Endothelial cell of umbilical vein (primary cell): ENCODE measurements at regions not wholly inside any gene's neighbourhood (a gene's known extent, or its start where the extent isn't known, plus 50 kb on each side); places are given as distances from the start of the nearest gene placed in this dataset.

Experiments used
- BruUV-seq: library from RNA; stranded (reverse); fragments of 400-500 nt; replicated peaks from 2 replicates; lab custom pipeline; 2021; lab: Mats Ljungman, UMichigan
- CTCF ChIA-PET: fragments of 300-600, 350-600 bp; sonication (Branson Sonifier 250); formaldehyde crosslinking; loops from one replicate; lab custom pipeline; 2021; ENCODE audit warnings: antibody characterized with exemption, inconsistent platforms; lab: Charles Lee
- POLR2A ChIA-PET: fragments of 300-600, 350-600 bp; sonication (Branson Sonifier 250); formaldehyde crosslinking; loops from one replicate; lab custom pipeline; 2021; ENCODE audit warnings: antibody characterized with exemption, inconsistent platforms; lab: Charles Lee
- DNase-seq: peaks from one replicate; pipeline ENCODE4 v3.0.0-alpha.2; 2011; ENCODE audit warnings: low read depth, low spot score
- FAIRE-seq: peaks from 2 replicates; lab custom pipeline; 2011; peaks lifted over from hg19 to GRCh38; lab: Jason Lieb, UNC
- H2AFZ ChIP-seq: 2 replicates; pipeline ENCODE4 v1.6.0; 2012; ENCODE audit warnings: low read depth, low read length, control low read depth, inconsistent platforms
- H3K27ac ChIP-seq: 2 replicates; pipeline ENCODE4 v1.5.1; 2011; ENCODE audit warnings: low read depth, mild to moderate bottlenecking, control low read depth, low read length, moderate library complexity; ENCODE audit not compliant: insufficient read depth
- H3K27me3 ChIP-seq, 2 experiments: 2 replicates each; pipeline versions ENCODE4 v1.6.0 to v1.6.1; 2011; ENCODE audit warnings: low read length in 2 of 2, mixed read lengths in 1 of 2; ENCODE audit not compliant: control insufficient read depth in 2 of 2, insufficient read depth in 2 of 2
- H3K36me3 ChIP-seq, 2 experiments: 2 replicates in 1 of 2; 3 replicates in 1 of 2; pipeline ENCODE4 v1.5.1; 2011; ENCODE audit warnings: low read length in 2 of 2, mild to moderate bottlenecking in 1 of 2, moderate library complexity in 1 of 2; ENCODE audit not compliant: control insufficient read depth in 2 of 2, insufficient read depth in 2 of 2; ENCODE audit errors: extremely low read depth in 1 of 2
- H3K4me1 ChIP-seq: 3 replicates; pipeline ENCODE4 v1.5.1; 2011; ENCODE audit warnings: mild to moderate bottlenecking, low read length; ENCODE audit not compliant: control insufficient read depth, insufficient read depth; ENCODE audit errors: extremely low read depth
- H3K4me2 ChIP-seq: 2 replicates; pipeline ENCODE4 v1.6.1; 2011; ENCODE audit warnings: low read length, control low read depth, mixed read lengths; ENCODE audit not compliant: insufficient read depth
- H3K4me3 ChIP-seq, 3 experiments: fragments of 200-600 bp in 1 of 3; sonication (generic), shearing (Covaris generic) in 1 of 3; replicated peaks in 1 of 3; 2 replicates each; pipeline ENCODE4 v1.5.1; 2011 to 2016; ENCODE audit warnings: control low read depth in 3 of 3, low read length in 3 of 3, mild to moderate bottlenecking in 2 of 3, inconsistent platforms in 1 of 3, low read depth in 1 of 3, moderate library complexity in 1 of 3; ENCODE audit not compliant: insufficient read depth in 1 of 3
- H3K79me2 ChIP-seq: 2 replicates; pipeline ENCODE4 v1.6.0; 2012; ENCODE audit warnings: low read length, inconsistent platforms; ENCODE audit not compliant: control insufficient read depth, insufficient read depth
- H3K9ac ChIP-seq: replicated peaks from 2 replicates; pipeline ENCODE3; 2011; ENCODE audit warnings: low read length, control low read depth; ENCODE audit not compliant: insufficient read depth; ENCODE audit errors: extremely low read depth
- H3K9me1 ChIP-seq: replicated peaks from 3 replicates; pipeline ENCODE4 v1.6.0; 2011; ENCODE audit warnings: mild to moderate bottlenecking, low read length; ENCODE audit not compliant: control insufficient read depth, insufficient read depth; ENCODE audit errors: extremely low read depth
- H3K9me3 ChIP-seq: replicated peaks from 2 replicates; pipeline ENCODE4 v1.5.1; 2012; ENCODE audit warnings: low read length, inconsistent platforms; ENCODE audit not compliant: control insufficient read depth, insufficient read depth
- H4K20me1 ChIP-seq: replicated peaks from 2 replicates; pipeline ENCODE3; 2011; ENCODE audit warnings: mild to moderate bottlenecking, low read length; ENCODE audit not compliant: control insufficient read depth, insufficient read depth; ENCODE audit errors: extremely low read depth
- CTCF ChIP-seq, 2 donors: IDR thresholded peaks; 1 replicate in 1 of 2; 2 replicates in 1 of 2; pipeline ENCODE4 v1.5.1; 2011; ENCODE audit warnings: low read length in 2 of 2, mild to moderate bottlenecking in 2 of 2, moderate library complexity in 2 of 2, control low read depth in 1 of 2, inconsistent platforms in 1 of 2, low read depth in 1 of 2; ENCODE audit not compliant: insufficient read depth in 1 of 2; ENCODE audit errors: extremely low read depth in 1 of 2
- EZH2 ChIP-seq: IDR thresholded peaks from 2 replicates; pipeline ENCODE4 v1.6.1; 2012; ENCODE audit warnings: borderline replicate concordance, low read depth, mild to moderate bottlenecking, moderate library complexity, low read length, inconsistent platforms; ENCODE audit not compliant: severe bottlenecking
- FOS ChIP-seq: IDR thresholded peaks from 2 replicates; pipeline ENCODE4 v1.6.1; 2011; ENCODE audit warnings: mild to moderate bottlenecking, low read length, moderate library complexity, borderline replicate concordance; ENCODE audit not compliant: insufficient read depth
- GATA2 ChIP-seq: IDR thresholded peaks from 2 replicates; pipeline ENCODE4 v1.7.0; 2011; ENCODE audit warnings: low read depth, mild to moderate bottlenecking, moderate library complexity, mixed read lengths, low read length; ENCODE audit not compliant: insufficient read length, insufficient read depth
- JUN ChIP-seq: IDR thresholded peaks from 2 replicates; pipeline ENCODE4 v1.6.1; 2011; ENCODE audit warnings: borderline replicate concordance, low read depth; ENCODE audit not compliant: insufficient read length, insufficient read depth
- MAX ChIP-seq: IDR thresholded peaks from 2 replicates; pipeline ENCODE4 v1.6.1; 2011; ENCODE audit not compliant: insufficient read depth, insufficient read length
- MYC ChIP-seq: IDR thresholded peaks from one replicate; pipeline ENCODE4 v1.6.1; 2011; ENCODE audit warnings: mild to moderate bottlenecking, low read depth, low read length
- POLR2A ChIP-seq: IDR thresholded peaks from 2 replicates; pipeline ENCODE4 v1.6.1; 2012; ENCODE audit warnings: low read depth, mild to moderate bottlenecking, control low read depth, low read length
- POLR2AphosphoS5 ChIP-seq: IDR thresholded peaks from 2 replicates; pipeline ENCODE4 v1.6.1; 2012; ENCODE audit warnings: low read depth, mild to moderate bottlenecking, control low read depth, low read length, moderate library complexity; ENCODE audit not compliant: insufficient read depth
- dilution Hi-C: fragments of 300-500 bp; cut with MboI; formaldehyde crosslinking; loops from one replicate; pipeline ENCODE4 v1.15.0; 2019; ENCODE audit warnings: low sequenced_read_pairs; ENCODE audit not compliant: extremely low pct_ligation_motif_present
- intact Hi-C: fragments of 100-400 bp; cut with micrococcal nuclease; formaldehyde crosslinking; loops from one replicate; pipeline ENCODE4 v1.10.0; 2022

GRCh38 chr3:175916191-175916934 lies 1057.2 kb downstream of the NAALADL2 start:
- Histone ChIP-seq H3K27me3 (no peaks in the 10 kb centered on the region), H3K36me3 (no peaks in the 10 kb centered on the region), H3K9me3 (no peaks in the 10 kb centered on the region), H3K9ac (no peak overlapping the region), H3K4me1 (no peaks in the 10 kb centered on the region), H3K9me1 (no peaks in the 10 kb centered on the region), H3K4me2 (no peak overlapping the region), H2AFZ (no peak overlapping the region), H3K27ac (no peak overlapping the region), H3K79me2 (no peaks in the 10 kb centered on the region), H3K4me3 (no peak overlapping the region), H4K20me1 (no peaks in the 10 kb centered on the region)
- TF ChIP-seq GATA2 (no peak), MYC (no peak), EZH2 (no peak), JUN (no peak), MAX (no peak), POLR2A (no peak), POLR2AphosphoS5 (no peak), CTCF (IDR thresholded peaks at IDR 0.05; ENCODE audit: extremely low read depth in 1 of 2, insufficient read depth in 1 of 2, low read depth in 1 of 2, low read length in 2 of 2) (no peak), FOS (no peak)
- POLR2A ChIA-PET, result no interaction called here
- intact Hi-C loops (no loop called here), dilution Hi-C loops (no loop called here)
- no peak for FAIRE-seq
- CTCF ChIA-PET, result no interaction called here
- no TSS peak for BruUV-seq
- no peak for DNase-seq
